ENCODE measurements at regions not wholly inside any gene's neighbourhood (a gene's known extent, or its start where the extent isn't known, plus 50 kb on each side); places are given as distances from the start of the nearest gene placed in this dataset.

GRCh38 chr13:90498816-90499215, 848.7 kb upstream of the MIR17HG start:
- Histone ChIP-seq H3K4me2 (no peak overlapping the region), H3K27ac (ENCODE audit: low read depth) (no peak overlapping the region), H3K79me2 (replicated peaks; ENCODE audit: insufficient read depth) (no peaks in the 10 kb centered on the region), H3K27me3 (ENCODE audit: insufficient read depth) (no peaks in the 10 kb centered on the region), H3K9me2 (ENCODE audit: insufficient read depth) (no peaks in the 10 kb centered on the region), H3K4me1 (ENCODE audit: insufficient read depth) (no peaks in the 10 kb centered on the region), H4K20me1 (replicated peaks; ENCODE audit: insufficient read depth) (no peaks in the 10 kb centered on the region), H3F3A (replicated peaks; ENCODE audit: low read depth) (no peaks in the 10 kb centered on the region), H3K4me3 (no peak overlapping the region), H3K36me3 (ENCODE audit: insufficient read depth) (no peaks in the 10 kb centered on the region), H2AFZ (no peak overlapping the region)
- no peak for TF ChIP-seq ZNF462 (CRISPR knock-in tag; IDR thresholded peaks at IDR 0.05)
- ATAC-seq: no peak
- Mint-ChIP-seq H3K36me3 (ENCODE audit: low read depth) (no peaks in the 10 kb centered on the region), H3K27me3 (ENCODE audit: insufficient read depth, low read depth, poor library complexity) (no peaks in the 10 kb centered on the region), H3K9me3 (no peaks in the 10 kb centered on the region), H3K4me3 (no peak overlapping the region), H3K27ac (no peak overlapping the region), H3K4me1 (peaks cover 2% of the 10 kb centered on the region; the same call in 1 of the 3 replicates)
- DNase-seq (ENCODE audit: low spot score): no peak

GRCh38 chr13:90500569-90500968, 846.9 kb upstream of the MIR17HG start:
- H3K27ac Mint-ChIP-seq: no peak overlapping the region

More at GRCh38 chr13:90500569-90500968, 846.9 kb upstream of the MIR17HG start:
- Histone ChIP-seq H3K9me2 (ENCODE audit: insufficient read depth) (no peaks in the 10 kb centered on the region), H3K27ac (ENCODE audit: low read depth) (no peak overlapping the region), H4K20me1 (replicated peaks; ENCODE audit: insufficient read depth) (no peaks in the 10 kb centered on the region), H3K4me1 (ENCODE audit: insufficient read depth) (no peaks in the 10 kb centered on the region), H3F3A (replicated peaks; ENCODE audit: low read depth) (no peaks in the 10 kb centered on the region), H3K4me2 (no peak overlapping the region), H3K79me2 (replicated peaks; ENCODE audit: insufficient read depth) (no peaks in the 10 kb centered on the region), H3K27me3 (ENCODE audit: insufficient read depth) (no peaks in the 10 kb centered on the region), H3K4me3 (no peak overlapping the region), H3K36me3 (ENCODE audit: insufficient read depth) (no peaks in the 10 kb centered on the region), H2AFZ (no peak overlapping the region)
- H3K27me3 Mint-ChIP-seq (ENCODE audit: insufficient read depth, low read depth, poor library complexity): no peaks in the 10 kb centered on the region
- peaks cover 2% of the 10 kb centered on the region; the same call in 1 of the 3 replicates for H3K4me1 Mint-ChIP-seq
- H3K36me3 Mint-ChIP-seq (ENCODE audit: low read depth): no peaks in the 10 kb centered on the region
- no peaks in the 10 kb centered on the region for H3K9me3 Mint-ChIP-seq
- DNase-seq (ENCODE audit: low spot score): no peak
- ATAC-seq: no peak
- TF ChIP-seq CREB1 (CRISPR knock-in tag; IDR thresholded peaks at IDR 0.05; ENCODE audit: low read depth) (no peak), NANOG (IDR thresholded peaks at IDR 0.05; ENCODE audit: borderline replicate concordance) (no peak), CTCF (conservative IDR thresholded peaks at IDR 0.05; ENCODE audit: low read depth in 2 of 2) (no peak)
- no peak overlapping the region for H3K4me3 Mint-ChIP-seq

Measured in GM23338 (cell line).